CD8-positive, alpha-beta memory T cell (primary cell): ENCODE measurements at regions not wholly inside any gene's neighbourhood (a gene's known extent, or its start where the extent isn't known, plus 50 kb on each side); places are given as distances from the start of the nearest gene placed in this dataset.
"Not testable (repeated sequence)": the region's sequence is repeated elsewhere in the genome, so short reads cannot be mapped to it uniquely, and the experiment has no call there.

ENCODE experiments used
- CTCF ChIA-PET: fragments of 350-600 bp; sonication (Branson Sonifier 250); formaldehyde crosslinking; loops from one replicate; lab custom pipeline; 2021; ENCODE audit warnings: antibody characterized with exemption; lab: Charles Lee
- POLR2A ChIA-PET: fragments of 350-600 bp; sonication (Branson Sonifier 250); formaldehyde crosslinking; loops from one replicate; lab custom pipeline; 2021; ENCODE audit warnings: antibody characterized with exemption; lab: Charles Lee
- DNase-seq, 5 donors: peaks; one replicate each; pipeline versions ENCODE4 v3.0.0 to v3.0.0-alpha.2; 2020 to 2022; ENCODE audit warnings: mixed read lengths in 1 of 5
- H3K27ac ChIP-seq: one replicate; pipeline ENCODE4 v1.7.0; 2013; ENCODE audit warnings: low read depth, mild to moderate bottlenecking, low read length, moderate library complexity
- H3K27me3 ChIP-seq: 2 replicates; pipeline ENCODE4 v1.7.0; 2013; ENCODE audit warnings: low read length, mild to moderate bottlenecking; ENCODE audit not compliant: insufficient read depth, poor library complexity, severe bottlenecking
- H3K36me3 ChIP-seq: 2 replicates; pipeline ENCODE4 v1.7.0; 2013; ENCODE audit warnings: mild to moderate bottlenecking, low read length, moderate library complexity; ENCODE audit not compliant: insufficient read depth
- H3K4me1 ChIP-seq: 2 replicates; pipeline ENCODE4 v1.7.0; 2013; ENCODE audit warnings: mild to moderate bottlenecking, low read length, moderate library complexity; ENCODE audit not compliant: insufficient read depth
- H3K4me3 ChIP-seq: 2 replicates; pipeline ENCODE4 v1.7.0; 2013; ENCODE audit warnings: mild to moderate bottlenecking, low read length
- H3K9me3 ChIP-seq: 2 replicates; pipeline ENCODE4 v1.7.0; 2013; ENCODE audit warnings: mild to moderate bottlenecking, low read length
- H3K27ac Mint-ChIP-seq, 8 donors: one replicate each; pipeline ENCODE4 v1.8.0; 2020 to 2021; ENCODE audit warnings: mixed read lengths in 8 of 8, mild to moderate bottlenecking in 6 of 8, inconsistent platforms in 3 of 8, moderate library complexity in 3 of 8
- H3K27me3 Mint-ChIP-seq, 2 donors: one replicate each; pipeline ENCODE4 v1.8.0; 2020 to 2021; ENCODE audit warnings: mixed read lengths in 2 of 2, mild to moderate bottlenecking in 1 of 2, moderate library complexity in 1 of 2
- H3K36me3 Mint-ChIP-seq, 3 donors: one replicate each; pipeline ENCODE4 v1.8.0; 2020 to 2021; ENCODE audit warnings: mixed read lengths in 3 of 3, inconsistent platforms in 1 of 3, mild to moderate bottlenecking in 1 of 3
- H3K4me1 Mint-ChIP-seq, 3 donors: one replicate each; pipeline ENCODE4 v1.8.0; 2020 to 2021; ENCODE audit warnings: mixed read lengths in 3 of 3, inconsistent platforms in 1 of 3, mild to moderate bottlenecking in 1 of 3
- H3K4me3 Mint-ChIP-seq, 7 donors: one replicate each; pipeline ENCODE4 v1.8.0; 2020 to 2021; ENCODE audit warnings: mixed read lengths in 7 of 7, mild to moderate bottlenecking in 6 of 7, moderate library complexity in 4 of 7, inconsistent platforms in 2 of 7
- H3K9me3 Mint-ChIP-seq, 5 donors: one replicate each; pipeline ENCODE4 v1.8.0; 2020 to 2022; ENCODE audit warnings: mixed read lengths in 5 of 5, mild to moderate bottlenecking in 3 of 5, moderate library complexity in 2 of 5, inconsistent platforms in 1 of 5

DNA sequence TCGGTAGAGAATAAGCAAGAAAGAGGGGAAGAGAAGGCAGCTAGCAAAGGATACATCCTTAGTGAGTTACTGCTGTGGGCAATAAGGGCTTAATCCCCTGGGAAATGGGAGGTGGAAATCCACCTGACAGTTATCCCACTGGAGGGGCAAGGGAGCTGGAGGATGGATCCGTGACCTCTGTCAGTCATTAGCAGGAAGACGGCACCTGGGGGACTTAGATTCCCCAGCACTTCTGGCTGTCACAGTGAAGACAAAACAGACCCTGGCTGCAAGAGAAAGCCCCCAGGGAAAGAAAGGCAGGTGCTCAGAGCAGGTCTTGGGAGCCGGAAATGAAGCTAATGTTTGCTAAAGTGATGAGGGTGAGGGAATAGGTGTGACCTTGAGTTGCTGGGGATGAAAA lies 70.4 kb upstream of the MRI1 start:
- H3K27ac Mint-ChIP-seq, result peak overlapping the region in 1 of 8 donors; percentile 12

DNA sequence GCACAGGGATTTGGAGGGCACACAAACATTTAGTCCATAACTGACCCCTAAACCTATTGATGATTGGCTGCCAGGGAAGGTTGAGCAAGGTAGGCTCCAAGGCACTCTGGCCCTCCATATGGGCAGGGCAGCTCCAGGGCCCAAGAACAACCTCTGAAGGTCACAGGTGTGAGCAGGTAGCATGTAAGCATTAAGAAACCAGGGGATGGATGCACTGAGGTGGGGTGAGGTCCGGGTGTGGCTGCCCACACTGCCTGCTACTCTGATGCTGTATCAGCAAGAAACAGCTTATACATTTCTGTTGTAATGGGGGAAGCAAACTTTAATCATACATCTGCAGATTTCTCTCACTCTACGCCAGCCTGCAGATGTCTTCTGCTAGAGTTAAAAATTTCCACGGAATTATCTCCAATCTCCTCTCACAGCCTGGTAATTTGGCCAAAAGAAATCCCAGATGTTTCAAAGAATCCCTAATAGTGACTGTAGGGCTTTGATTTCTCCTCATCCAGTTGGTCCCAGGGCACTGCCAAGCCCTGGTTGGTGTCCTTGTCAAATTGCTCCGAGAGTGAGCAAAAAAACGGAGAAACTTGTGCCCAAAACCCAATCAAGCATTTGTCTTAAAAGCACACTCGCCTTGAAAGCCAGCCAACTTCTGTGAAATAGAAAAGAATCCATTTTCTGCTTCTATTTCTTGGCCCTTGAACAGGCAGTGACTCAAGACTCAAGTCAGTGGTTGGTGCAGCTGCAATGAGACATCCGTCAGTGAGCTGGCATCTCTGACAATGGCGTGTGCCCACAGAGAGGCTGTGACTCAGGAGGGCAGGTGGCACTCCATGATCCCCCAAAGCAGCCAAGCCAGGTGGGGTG lies 72.5 kb upstream of the MRI1 start:
- no peak overlapping the region for H3K27ac ChIP-seq
- Mint-ChIP-seq H3K4me1 (no peaks in the 10 kb centered on the region), H3K27ac (no peak overlapping the region), H3K27me3 (peaks cover 16 to 41% of the 10 kb centered on the region in 2 donors), H3K9me3 (peaks cover 0 to 3% (median 0%) of the 10 kb centered on the region in 5 donors), H3K4me3 (no peak overlapping the region), H3K36me3 (peaks cover 0 to 5% (median 0%) of the 10 kb centered on the region in 3 donors)
- CTCF ChIA-PET, result no interaction called here
- no peaks in the 10 kb centered on the region for H3K4me1 ChIP-seq
- no peak for DNase-seq
- no peak overlapping the region for H3K4me3 ChIP-seq
- no peaks in the 10 kb centered on the region for H3K27me3 ChIP-seq
- no peaks in the 10 kb centered on the region for H3K9me3 ChIP-seq
- no peaks in the 10 kb centered on the region for H3K36me3 ChIP-seq
- POLR2A ChIA-PET, result interaction anchor here (0.6 kb wide), 1 partner anchor 11 kb away, joined by 5 read pairs; no protein-coding TSS in a partner anchor

More for the DNA sequence above, 70.4 kb upstream of the MRI1 start:
- Mint-ChIP-seq H3K4me1 (no peaks in the 10 kb centered on the region), H3K4me3 (no peak overlapping the region), H3K27me3 (peaks cover 20 to 37% of the 10 kb centered on the region in 2 donors), H3K9me3 (peaks cover 0 to 3% (median 0%) of the 10 kb centered on the region in 5 donors), H3K36me3 (peaks cover 0 to 5% (median 0%) of the 10 kb centered on the region in 3 donors)
- no peaks in the 10 kb centered on the region for H3K9me3 ChIP-seq
- no peak overlapping the region for H3K4me3 ChIP-seq
- no peaks in the 10 kb centered on the region for H3K36me3 ChIP-seq
- no peaks in the 10 kb centered on the region for H3K27me3 ChIP-seq
- DNase-seq, result no peak
- H3K27ac ChIP-seq, result no peak overlapping the region
- POLR2A ChIA-PET, result no interaction called here
- CTCF ChIA-PET, result no interaction called here
- H3K4me1 ChIP-seq, result no peaks in the 10 kb centered on the region

DNA sequence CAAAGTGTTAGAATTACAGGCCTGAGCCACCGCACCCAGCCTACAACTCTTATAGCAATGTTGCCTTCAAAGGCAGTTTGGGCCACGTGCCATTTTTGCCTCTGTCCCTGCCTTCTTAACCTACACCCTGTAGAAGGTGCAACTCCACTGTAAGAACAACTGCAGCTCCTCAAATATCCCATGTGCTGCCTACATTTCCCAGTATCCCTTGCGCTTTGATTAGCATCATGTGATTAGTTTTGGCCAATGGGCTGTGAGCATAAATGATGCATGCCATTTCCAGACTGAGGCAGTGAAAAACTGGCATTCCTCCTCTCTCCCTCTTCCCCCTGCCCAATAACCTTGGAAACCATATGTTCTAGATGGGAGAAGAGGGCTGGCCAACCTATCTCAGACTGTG lies 75.2 kb upstream of the MRI1 start:
- H3K9me3 Mint-ChIP-seq, result peaks cover 0 to 2% (median 0%) of the 10 kb centered on the region in 5 donors

DNA sequence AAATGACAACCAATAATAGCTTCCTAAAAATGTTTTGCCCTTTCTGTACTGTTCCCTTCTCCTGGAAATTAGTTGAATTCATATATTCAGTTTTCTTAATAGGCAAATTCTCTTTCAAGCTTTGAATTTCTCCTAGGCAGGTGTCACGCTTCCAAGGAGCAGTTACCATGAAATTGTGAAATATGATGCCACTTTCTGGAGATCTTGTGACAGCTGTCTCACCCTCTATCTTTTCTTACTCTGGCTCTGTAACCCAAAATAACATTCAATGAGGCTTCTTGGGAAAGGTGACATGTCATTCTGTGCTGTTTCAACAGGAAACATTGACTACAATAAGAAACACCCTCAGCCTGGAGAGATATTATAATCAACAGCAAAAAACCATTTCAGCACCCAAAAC lies 80.3 kb upstream of the MRI1 start:
- no peaks in the 10 kb centered on the region for H3K9me3 ChIP-seq
- H3K9me3 Mint-ChIP-seq, result peaks cover 8 to 30% (median 24%) of the 10 kb centered on the region in 5 donors

More for the DNA sequence above, 75.2 kb upstream of the MRI1 start:
- H3K27ac ChIP-seq, result no peak overlapping the region
- Mint-ChIP-seq H3K4me3 (no peak overlapping the region), H3K4me1 (peaks cover 2 to 4% (median 2%) of the 10 kb centered on the region in 3 donors), H3K27me3 (peaks cover 7 to 31% of the 10 kb centered on the region in 2 donors), H3K36me3 (peaks cover 0 to 4% (median 0%) of the 10 kb centered on the region in 3 donors), H3K27ac (no peak overlapping the region)
- no peaks in the 10 kb centered on the region for H3K4me1 ChIP-seq
- CTCF ChIA-PET, result no interaction called here
- no peaks in the 10 kb centered on the region for H3K36me3 ChIP-seq
- no peak overlapping the region for H3K4me3 ChIP-seq
- no peak for DNase-seq
- H3K9me3 ChIP-seq, result no peaks in the 10 kb centered on the region
- POLR2A ChIA-PET, result no interaction called here
- no peaks in the 10 kb centered on the region for H3K27me3 ChIP-seq

DNA sequence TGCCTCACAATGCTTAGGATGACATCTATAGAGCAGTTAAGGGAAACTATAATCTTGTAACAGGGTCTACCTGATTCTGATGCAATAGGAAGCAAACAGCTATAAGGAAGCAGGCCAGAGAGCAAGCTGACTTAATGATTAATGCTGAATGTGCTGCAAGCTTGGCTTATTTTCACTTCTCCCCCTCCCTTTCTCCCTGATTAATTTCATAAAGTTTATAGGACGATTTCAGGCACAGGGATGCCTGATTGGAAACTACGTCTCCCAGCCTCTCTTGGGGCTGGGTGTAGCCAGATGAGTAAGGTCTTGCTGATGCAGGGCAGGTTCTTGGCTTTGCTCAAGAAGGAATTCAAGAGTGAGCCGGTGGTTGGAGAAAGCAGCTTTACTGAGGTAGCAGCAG lies 82.8 kb upstream of the MRI1 start:
- POLR2A ChIA-PET, result no interaction called here
- Mint-ChIP-seq H3K27me3 (peaks cover 15 to 39% of the 10 kb centered on the region in 2 donors), H3K27ac (no peak overlapping the region), H3K9me3 (peaks cover 8 to 38% (median 35%) of the 10 kb centered on the region in 5 donors), H3K4me1 (peaks cover 2 to 4% (median 2%) of the 10 kb centered on the region in 3 donors), H3K4me3 (no peak overlapping the region), H3K36me3 (peaks cover 3 to 24% (median 7%) of the 10 kb centered on the region in 3 donors)
- CTCF ChIA-PET, result no interaction called here
- Histone ChIP-seq H3K27ac (no peak overlapping the region), H3K4me1 (no peaks in the 10 kb centered on the region), H3K27me3 (no peaks in the 10 kb centered on the region), H3K4me3 (no peak overlapping the region), H3K9me3 (no peaks in the 10 kb centered on the region), H3K36me3 (no peaks in the 10 kb centered on the region)
- DNase-seq, result no peak

More for the DNA sequence above, 80.3 kb upstream of the MRI1 start:
- H3K27ac ChIP-seq, result no peak overlapping the region
- no peak overlapping the region for H3K4me3 Mint-ChIP-seq
- no peak overlapping the region for H3K4me3 ChIP-seq
- H3K4me1 ChIP-seq, result no peaks in the 10 kb centered on the region
- H3K4me1 Mint-ChIP-seq, result peaks cover 2 to 4% (median 2%) of the 10 kb centered on the region in 3 donors
- ChIA-PET CTCF (no interaction called here), POLR2A (no interaction called here)
- H3K27me3 ChIP-seq, result no peaks in the 10 kb centered on the region
- no peak overlapping the region for H3K27ac Mint-ChIP-seq
- H3K36me3 Mint-ChIP-seq, result peaks cover under 1 to 11% (median 3%) of the 10 kb centered on the region in 3 donors
- H3K36me3 ChIP-seq, result no peaks in the 10 kb centered on the region
- no peak for DNase-seq
- peaks cover 13 to 29% of the 10 kb centered on the region in 2 donors for H3K27me3 Mint-ChIP-seq

DNA sequence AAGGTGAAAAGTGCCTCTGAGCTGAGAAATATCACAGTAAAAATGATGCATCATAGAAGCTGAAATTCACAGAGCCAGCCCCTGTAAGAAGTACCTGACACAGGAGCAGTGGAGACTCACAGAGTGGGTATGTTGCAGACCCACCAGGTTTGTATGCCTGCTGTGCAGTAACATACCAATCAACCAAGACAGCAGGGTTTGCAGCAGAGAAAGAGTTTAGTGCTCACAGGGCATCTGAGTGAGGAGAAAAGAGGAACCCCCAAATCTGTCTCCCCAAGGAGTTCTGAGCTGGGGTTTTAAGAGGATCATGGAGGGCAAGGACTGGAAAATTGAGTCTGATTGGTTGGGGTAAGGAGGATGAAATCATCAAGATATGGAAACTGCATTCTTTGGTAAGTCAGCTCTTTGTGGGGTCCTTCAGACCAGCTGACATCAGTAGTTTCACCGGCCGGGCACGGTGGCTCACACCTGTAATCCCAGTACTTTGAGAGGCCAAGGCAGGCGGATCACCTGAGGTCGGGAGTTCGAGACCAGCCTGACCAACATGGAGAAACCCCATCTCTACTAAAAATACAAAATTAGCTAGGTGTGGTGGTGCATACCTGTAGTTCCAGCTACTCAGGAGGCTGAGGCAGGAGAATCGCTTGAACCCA lies 83.5 kb upstream of the MRI1 start:
- H3K27me3 ChIP-seq, H3K4me1 Mint-ChIP-seq, H3K36me3 ChIP-seq, H3K27ac Mint-ChIP-seq, CTCF ChIA-PET, H3K4me3 Mint-ChIP-seq, H3K9me3 ChIP-seq, H3K27ac ChIP-seq, H3K4me1 ChIP-seq, DNase-seq, H3K4me3 ChIP-seq: not testable (repeated sequence)
- Mint-ChIP-seq H3K36me3 (peaks cover 3 to 27% (median 7%) of the 10 kb centered on the region in 3 donors), H3K9me3 (peaks cover 8 to 39% (median 37%) of the 10 kb centered on the region in 5 donors), H3K27me3 (peaks cover 17 to 42% of the 10 kb centered on the region in 2 donors)
- POLR2A ChIA-PET, result interaction anchor here (0.6 kb wide), 2 partner anchors 11 to 876 kb away, joined by 4 to 5 read pairs; no protein-coding TSS in a partner anchor

DNA sequence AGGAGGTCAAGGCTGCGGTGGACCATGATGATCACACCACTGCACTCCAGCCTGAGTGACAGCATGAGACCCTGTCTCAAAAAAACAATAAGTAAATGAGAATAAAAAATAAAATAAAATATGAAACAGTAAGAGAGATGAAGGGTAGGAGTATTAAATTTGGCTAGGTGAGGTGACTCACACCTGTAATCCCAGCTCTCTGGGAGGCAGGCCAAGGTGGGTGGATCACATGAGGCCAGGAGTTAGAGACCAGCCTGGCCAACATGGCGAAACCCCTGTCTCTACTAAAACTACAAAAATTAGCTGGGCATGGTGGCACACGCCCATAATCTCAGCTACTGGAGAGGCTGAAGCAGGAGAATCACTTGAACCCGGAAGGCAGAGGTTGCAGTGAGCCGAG lies 87.4 kb upstream of the MRI1 start:
- POLR2A ChIA-PET, result interaction anchor here (0.7 kb wide), 1 partner anchor 847 kb away, joined by 4 read pairs; no protein-coding TSS in a partner anchor
- H3K4me1 ChIP-seq, CTCF ChIA-PET, H3K27ac Mint-ChIP-seq, H3K36me3 ChIP-seq, H3K4me3 ChIP-seq, H3K9me3 ChIP-seq, H3K27me3 ChIP-seq, H3K27ac ChIP-seq, DNase-seq, H3K4me3 Mint-ChIP-seq, H3K4me1 Mint-ChIP-seq: not testable (repeated sequence)
- Mint-ChIP-seq H3K36me3 (peaks cover 3 to 34% (median 7%) of the 10 kb centered on the region in 3 donors), H3K9me3 (peaks cover 8 to 39% (median 37%) of the 10 kb centered on the region in 5 donors), H3K27me3 (peaks cover 9 to 30% of the 10 kb centered on the region in 2 donors)
